OCI-LY7 (cell line): ENCODE measurements at regions not wholly inside any gene's neighbourhood (a gene's known extent, or its start where the extent isn't known, plus 50 kb on each side); places are given as distances from the start of the nearest gene placed in this dataset.

ENCODE experiments used
- BruUV-seq: library from RNA; stranded (reverse); fragments of 400-500 nt; replicated peaks from 2 replicates; lab custom pipeline; 2021; lab: Mats Ljungman, UMichigan
- CTCF ChIA-PET: fragments of 300-600 bp; sonication (Branson Sonifier 250); formaldehyde crosslinking; loops from one replicate; lab custom pipeline; 2022; ENCODE audit warnings: antibody characterized with exemption; ENCODE audit not compliant: unreplicated experiment; lab: Charles Lee
- POLR2A ChIA-PET: fragments of 300-600 bp; sonication (Branson Sonifier 250); formaldehyde crosslinking; loops from one replicate; lab custom pipeline; 2022; ENCODE audit warnings: antibody characterized with exemption; lab: Charles Lee
- DNase-seq: peaks from one replicate; pipeline ENCODE4 v3.0.0-alpha.2; 2015; ENCODE audit warnings: low spot score
- H2AFZ ChIP-seq: fragments of 200-600 bp; sonication (generic), shearing (Covaris generic); 2 replicates; pipeline ENCODE4 v1.6.1; 2014; ENCODE audit warnings: mild to moderate bottlenecking, antibody characterized with exemption, low read length, moderate library complexity
- H3K27ac ChIP-seq: fragments of 200-600 bp; sonication (generic); 2 replicates; pipeline ENCODE4 v1.5.1; 2014; ENCODE audit warnings: mixed run types, low read depth, mild to moderate bottlenecking, moderate library complexity, low read length, inconsistent platforms; ENCODE audit not compliant: poor library complexity, severe bottlenecking
- H3K36me3 ChIP-seq: fragments of 200-600 bp; sonication (generic); 2 replicates; pipeline ENCODE4 v1.6.1; 2014; ENCODE audit warnings: mild to moderate bottlenecking, antibody characterized with exemption, low read length, moderate library complexity, mixed read lengths; ENCODE audit not compliant: insufficient read depth
- H3K4me1 ChIP-seq: fragments of 200-600 bp; sonication (generic); 2 replicates; pipeline ENCODE4 v1.5.1; 2014; ENCODE audit warnings: mild to moderate bottlenecking, low read length; ENCODE audit not compliant: insufficient read depth, poor library complexity, severe bottlenecking
- H3K4me2 ChIP-seq: fragments of 200-600 bp; sonication (generic); 2 replicates; pipeline ENCODE4 v1.6.1; 2014; ENCODE audit warnings: mild to moderate bottlenecking, low read length
- H3K4me3 ChIP-seq: fragments of 200-600 bp; sonication (generic); 2 replicates; pipeline ENCODE4 v1.5.1; 2014; ENCODE audit warnings: mild to moderate bottlenecking, low read depth, low read length; ENCODE audit not compliant: poor library complexity, severe bottlenecking
- H3K79me2 ChIP-seq: fragments of 200-600 bp; sonication (generic); 2 replicates; pipeline ENCODE4 v1.6.1; 2016; ENCODE audit warnings: low read depth, mild to moderate bottlenecking, low read length, moderate library complexity, mixed read lengths; ENCODE audit not compliant: insufficient read depth
- H3K9me2 ChIP-seq: fragments of 200-600 bp; sonication (generic); 2 replicates; pipeline ENCODE4 v1.6.1; 2016; ENCODE audit warnings: mild to moderate bottlenecking, low read length, mixed read lengths; ENCODE audit not compliant: insufficient read depth
- H3K9me3 ChIP-seq: fragments of 200-600 bp; sonication (generic); 2 replicates; pipeline ENCODE4 v1.6.1; 2014; ENCODE audit warnings: mild to moderate bottlenecking, mixed run types, low read length, mixed read lengths
- H4K20me1 ChIP-seq: fragments of 200-600 bp; sonication (generic); 2 replicates; pipeline ENCODE4 v1.6.1; 2014; ENCODE audit warnings: mild to moderate bottlenecking, antibody characterized with exemption, low read length, moderate library complexity, mixed read lengths; ENCODE audit not compliant: insufficient read depth
- EZH2phosphoT487 ChIP-seq: fragments of 200-600 bp; sonication (generic); IDR thresholded peaks from 2 replicates; pipeline ENCODE4 v1.6.1; 2018; ENCODE audit warnings: low read depth, borderline replicate concordance, mild to moderate bottlenecking, mixed run types, antibody characterized with exemption, low read length, moderate library complexity, mixed read lengths
- intact Hi-C: fragments of 100-400 bp; cut with micrococcal nuclease; formaldehyde crosslinking; loops from one replicate; pipeline ENCODE4 v1.10.0; 2022; ENCODE audit not compliant: unreplicated experiment
- TF ChIP-seq, protein P1 (sequence below): fragments of 200-600 bp; sonication (generic); conservative IDR thresholded peaks from 2 replicates; pipeline ENCODE4 v1.5.1; 2014; ENCODE audit warnings: mild to moderate bottlenecking, antibody characterized with exemption, low read length, moderate library complexity, mixed read lengths

DNA sequence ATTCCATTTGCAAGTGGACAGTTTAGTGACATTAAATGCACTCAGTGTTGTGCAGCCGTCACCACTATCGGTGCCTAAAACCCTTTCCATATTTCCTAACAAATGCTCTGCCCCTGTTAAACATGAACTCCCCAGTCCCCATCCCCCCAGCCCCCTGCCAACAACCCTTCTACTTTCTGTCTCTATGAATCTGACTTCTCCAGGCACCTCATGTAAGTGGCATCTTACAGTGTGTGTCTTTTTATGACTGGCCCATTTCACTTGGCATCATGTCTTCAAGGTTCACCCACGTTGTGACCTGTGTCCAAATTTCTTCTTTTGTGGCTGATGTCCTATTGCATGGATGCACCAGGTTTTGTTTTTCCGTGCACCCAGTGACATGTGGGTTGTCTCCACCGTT, 140.9 kb upstream of the GPC1 start:
- no peaks in the 10 kb centered on the region for H3K79me2 ChIP-seq
- H3K4me2 ChIP-seq, result no peak overlapping the region
- H3K36me3 ChIP-seq, result no peaks in the 10 kb centered on the region
- H3K9me2 ChIP-seq, result no peaks in the 10 kb centered on the region
- no peaks in the 10 kb centered on the region for H3K9me3 ChIP-seq
- no peak for DNase-seq
- H4K20me1 ChIP-seq, result no peaks in the 10 kb centered on the region
- no TSS peak for BruUV-seq
- no peak overlapping the region for H3K4me3 ChIP-seq
- TF ChIP-seq, protein P1, sequence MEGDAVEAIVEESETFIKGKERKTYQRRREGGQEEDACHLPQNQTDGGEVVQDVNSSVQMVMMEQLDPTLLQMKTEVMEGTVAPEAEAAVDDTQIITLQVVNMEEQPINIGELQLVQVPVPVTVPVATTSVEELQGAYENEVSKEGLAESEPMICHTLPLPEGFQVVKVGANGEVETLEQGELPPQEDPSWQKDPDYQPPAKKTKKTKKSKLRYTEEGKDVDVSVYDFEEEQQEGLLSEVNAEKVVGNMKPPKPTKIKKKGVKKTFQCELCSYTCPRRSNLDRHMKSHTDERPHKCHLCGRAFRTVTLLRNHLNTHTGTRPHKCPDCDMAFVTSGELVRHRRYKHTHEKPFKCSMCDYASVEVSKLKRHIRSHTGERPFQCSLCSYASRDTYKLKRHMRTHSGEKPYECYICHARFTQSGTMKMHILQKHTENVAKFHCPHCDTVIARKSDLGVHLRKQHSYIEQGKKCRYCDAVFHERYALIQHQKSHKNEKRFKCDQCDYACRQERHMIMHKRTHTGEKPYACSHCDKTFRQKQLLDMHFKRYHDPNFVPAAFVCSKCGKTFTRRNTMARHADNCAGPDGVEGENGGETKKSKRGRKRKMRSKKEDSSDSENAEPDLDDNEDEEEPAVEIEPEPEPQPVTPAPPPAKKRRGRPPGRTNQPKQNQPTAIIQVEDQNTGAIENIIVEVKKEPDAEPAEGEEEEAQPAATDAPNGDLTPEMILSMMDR, result no peak
- TF ChIP-seq EZH2phosphoT487, result no peak
- ChIA-PET POLR2A (no interaction called here), CTCF (no interaction called here)
- H3K4me1 ChIP-seq, result no peaks in the 10 kb centered on the region
- intact Hi-C loops, result no loop called here
- H2AFZ ChIP-seq, result no peak overlapping the region
- H3K27ac ChIP-seq, result no peak overlapping the region

DNA sequence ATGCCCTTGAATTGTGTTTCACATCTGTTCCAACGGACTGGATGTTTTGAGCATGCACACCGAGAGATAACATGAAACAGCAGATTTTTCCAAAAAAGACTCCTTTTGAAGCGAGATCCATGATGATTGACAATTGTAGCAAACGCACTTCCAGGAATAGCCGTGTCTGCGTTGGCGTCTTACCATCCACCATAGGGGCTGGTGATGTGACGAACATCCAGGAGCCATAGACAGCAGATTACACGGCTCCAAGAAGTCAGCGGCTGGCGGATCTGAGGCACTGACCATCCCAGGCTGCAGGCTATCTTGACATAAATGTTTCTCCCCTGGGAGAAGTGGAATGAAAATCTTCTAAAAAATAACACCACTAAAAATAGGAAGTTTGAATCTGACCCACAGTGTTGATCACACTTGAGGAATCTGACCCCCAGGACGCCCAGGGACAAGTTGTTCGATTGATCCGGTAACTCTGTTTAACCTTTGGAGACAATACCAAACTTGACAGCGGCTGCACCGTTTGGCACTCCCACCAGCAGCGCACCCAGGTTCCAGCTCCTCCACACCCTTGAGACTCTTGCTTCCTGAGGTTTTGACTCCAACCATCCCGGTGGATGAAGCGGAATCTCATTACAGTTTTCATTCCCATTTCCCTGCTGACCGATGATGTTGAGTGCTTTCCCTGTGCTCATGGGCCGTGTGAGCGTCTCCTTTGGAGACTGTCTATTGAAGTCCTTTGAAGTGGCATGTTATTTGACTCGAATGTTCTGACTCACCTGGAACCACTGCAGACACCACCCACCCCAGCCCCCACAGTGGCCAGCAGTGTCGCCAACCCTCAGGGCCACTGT, 140.0 kb upstream of the GPC1 start:
- ChIA-PET POLR2A (no interaction called here), CTCF (no interaction called here)
- H3K9me2 ChIP-seq, result no peaks in the 10 kb centered on the region
- no peak overlapping the region for H3K4me2 ChIP-seq
- DNase-seq, result no peak
- H3K4me3 ChIP-seq, result no peak overlapping the region
- no peak for TF ChIP-seq EZH2phosphoT487
- TF ChIP-seq, protein P1, result no peak
- BruUV-seq, result no TSS peak
- H3K36me3 ChIP-seq, result no peaks in the 10 kb centered on the region
- H3K79me2 ChIP-seq, result no peaks in the 10 kb centered on the region
- no peaks in the 10 kb centered on the region for H3K9me3 ChIP-seq
- intact Hi-C loops, result no loop called here
- H3K27ac ChIP-seq, result no peak overlapping the region
- no peak overlapping the region for H2AFZ ChIP-seq
- H4K20me1 ChIP-seq, result no peaks in the 10 kb centered on the region
- H3K4me1 ChIP-seq, result no peaks in the 10 kb centered on the region

DNA sequence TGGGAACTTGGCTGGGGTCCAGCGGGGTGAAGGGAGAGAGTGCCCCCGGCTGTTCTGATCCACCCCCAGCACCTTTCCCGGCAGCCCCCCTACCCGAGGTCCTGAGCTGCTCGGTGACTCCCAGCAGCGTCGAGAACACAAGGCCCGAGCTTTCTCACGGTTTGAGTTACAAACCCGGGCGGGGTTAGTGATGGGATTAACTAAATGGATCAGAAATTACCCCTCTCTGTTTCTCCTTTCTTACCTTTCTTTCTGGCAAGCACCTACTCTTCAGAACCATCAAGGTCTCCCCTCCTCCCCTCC, 139.4 kb upstream of the GPC1 start:
- ChIA-PET CTCF (no interaction called here), POLR2A (no interaction called here)
- BruUV-seq, result no TSS peak
- intact Hi-C loops, result no loop called here
- no peaks in the 10 kb centered on the region for H3K79me2 ChIP-seq
- H3K9me3 ChIP-seq, result no peaks in the 10 kb centered on the region
- no peak overlapping the region for H3K4me2 ChIP-seq
- no peaks in the 10 kb centered on the region for H3K36me3 ChIP-seq
- H3K4me1 ChIP-seq, result no peaks in the 10 kb centered on the region
- H4K20me1 ChIP-seq, result no peaks in the 10 kb centered on the region
- no peaks in the 10 kb centered on the region for H3K9me2 ChIP-seq
- H2AFZ ChIP-seq, result no peak overlapping the region
- no peak for DNase-seq
- H3K27ac ChIP-seq, result no peak overlapping the region
- TF ChIP-seq EZH2phosphoT487, result no peak
- TF ChIP-seq, protein P1, result no peak
- H3K4me3 ChIP-seq, result no peak overlapping the region
